Prostate gland (tissue), 2 donors: ENCODE measurements at regions not wholly inside any gene's neighbourhood (a gene's known extent, or its start where the extent isn't known, plus 50 kb on each side); places are given as distances from the start of the nearest gene placed in this dataset.

Experiments
- CTCF ChIP-seq, 4 experiments: fragments of 200-600 bp in 2 of 4; fragments of 450-650 bp in 2 of 4; sonication (generic) in 2 of 4; IDR thresholded peaks; 1 replicate in 3 of 4; 2 replicates in 1 of 4; pipeline ENCODE4 v1.5.1; 2016 to 2019; ENCODE audit warnings: antibody characterized with exemption in 4 of 4, mild to moderate bottlenecking in 2 of 4, moderate library complexity in 2 of 4
- POLR2A ChIP-seq: fragments of 450-650 bp; IDR thresholded peaks from one replicate; pipeline ENCODE4 v1.6.1; 2016; ENCODE audit warnings: antibody characterized with exemption, mild to moderate bottlenecking
- POLR2AphosphoS5 ChIP-seq: sonication (generic); formaldehyde crosslinking; IDR thresholded peaks from one replicate; pipeline ENCODE4 v1.6.1; 2017; ENCODE audit warnings: antibody characterized with exemption

- TF ChIP-seq POLR2A (no peak), CTCF (IDR thresholded peaks at IDR 0.05) (no peak), POLR2AphosphoS5 (no peak)
Observed at GRCh38 chr7:148507787-148508186, 82.8 kb upstream of the C7orf33 start.
